Panc1 (cell line): ENCODE measurements at regions not wholly inside any gene's neighbourhood (a gene's known extent, or its start where the extent isn't known, plus 50 kb on each side); places are given as distances from the start of the nearest gene placed in this dataset.

Experiments
- ATAC-seq: fragments of 200-7000 bp; cut with Tn5 transposase; 2 replicates; pipeline ENCODE4 v1.9.1; 2020; ENCODE audit warnings: mild to moderate bottlenecking, moderate library complexity
- BruUV-seq: library from RNA; stranded (reverse); fragments of 400-500 nt; replicated peaks from 2 replicates; lab custom pipeline; 2021; lab: Mats Ljungman, UMichigan
- CTCF ChIA-PET: fragments of 300-600 bp; sonication (Branson Sonifier 250); formaldehyde crosslinking; loops from one replicate; lab custom pipeline; 2022; ENCODE audit warnings: antibody characterized with exemption; lab: Charles Lee
- POLR2A ChIA-PET: fragments of 300-600 bp; sonication (Branson Sonifier 250); formaldehyde crosslinking; loops from one replicate; lab custom pipeline; 2022; ENCODE audit warnings: antibody characterized with exemption; lab: Charles Lee
- DNase-seq: peaks from one replicate; pipeline ENCODE4 v3.0.0-alpha.2; 2010; ENCODE audit warnings: low read depth, low spot score
- H3K27ac ChIP-seq: 2 replicates; pipeline ENCODE4 v1.5.1; 2011; ENCODE audit warnings: mild to moderate bottlenecking, low read length, inconsistent platforms
- H3K27me3 ChIP-seq: fragments of 200-500 bp; sonication (Bioruptor generic); 2 replicates; pipeline ENCODE4 v1.6.0; 2014; ENCODE audit warnings: low read length, inconsistent platforms; ENCODE audit not compliant: control insufficient read depth, insufficient read depth
- H3K36me3 ChIP-seq: fragments of 200-500 bp; sonication (Bioruptor generic); 2 replicates; pipeline ENCODE4 v1.5.1; 2014; ENCODE audit warnings: inconsistent platforms, mild to moderate bottlenecking, low read length, moderate library complexity; ENCODE audit not compliant: control insufficient read depth, insufficient read depth
- H3K4me1 ChIP-seq: 2 replicates; pipeline ENCODE4 v1.5.1; 2011; ENCODE audit warnings: inconsistent platforms, mild to moderate bottlenecking, low read length, moderate library complexity; ENCODE audit not compliant: control insufficient read depth, insufficient read depth
- H3K4me3 ChIP-seq, 2 experiments: 2 replicates each; pipeline ENCODE4 v1.5.1; 2011 to 2012; ENCODE audit warnings: low read depth in 2 of 2, low read length in 2 of 2, mild to moderate bottlenecking in 2 of 2, inconsistent platforms in 1 of 2, moderate library complexity in 1 of 2
- H3K9me3 ChIP-seq: fragments of 200-500 bp; sonication (Bioruptor generic); 2 replicates; pipeline ENCODE4 v1.5.1; 2014; ENCODE audit warnings: low read depth, mild to moderate bottlenecking, inconsistent platforms, low read length, moderate library complexity; ENCODE audit not compliant: control insufficient read depth, insufficient read depth
- POLR2AphosphoS5 ChIP-seq: IDR thresholded peaks from 2 replicates; pipeline ENCODE4 v1.6.1; 2012; ENCODE audit warnings: mild to moderate bottlenecking, low read depth, low read length, moderate library complexity
- SIN3A ChIP-seq: IDR thresholded peaks from 2 replicates; pipeline ENCODE4 v1.6.1; 2012; ENCODE audit warnings: low read depth, mild to moderate bottlenecking, low read length, moderate library complexity, borderline replicate concordance; ENCODE audit not compliant: insufficient read depth
- TCF7L2 ChIP-seq: IDR thresholded peaks from 2 replicates; pipeline ENCODE4 v1.6.1; 2011; ENCODE audit warnings: mild to moderate bottlenecking, low read depth, low read length, inconsistent platforms
- in situ Hi-C: cut with HindIII; loops from 2 replicates; pipeline ENCODE4 v1.10.0; 2016; ENCODE audit warnings: low sequenced_read_pairs, low pct_unique_long_range_greater_than_20kb
- intact Hi-C: fragments of 100-400 bp; cut with micrococcal nuclease; formaldehyde crosslinking; loops from one replicate; pipeline ENCODE4 v1.10.0; 2022; ENCODE audit not compliant: unreplicated experiment
- TF ChIP-seq, protein P1 (sequence below): fragments of 450-650 bp; IDR thresholded peaks from 2 replicates; pipeline ENCODE4 v1.5.1; 2017; ENCODE audit warnings: mild to moderate bottlenecking
- TF ChIP-seq, protein P2 (sequence below), 2 experiments: IDR thresholded peaks; 2 replicates each; pipeline ENCODE4 v1.6.1; 2011 to 2012; ENCODE audit warnings: low read depth in 2 of 2, control low read depth in 1 of 2, low read length in 1 of 2, mild to moderate bottlenecking in 1 of 2, moderate library complexity in 1 of 2; ENCODE audit not compliant: insufficient read depth in 1 of 2

DNA sequence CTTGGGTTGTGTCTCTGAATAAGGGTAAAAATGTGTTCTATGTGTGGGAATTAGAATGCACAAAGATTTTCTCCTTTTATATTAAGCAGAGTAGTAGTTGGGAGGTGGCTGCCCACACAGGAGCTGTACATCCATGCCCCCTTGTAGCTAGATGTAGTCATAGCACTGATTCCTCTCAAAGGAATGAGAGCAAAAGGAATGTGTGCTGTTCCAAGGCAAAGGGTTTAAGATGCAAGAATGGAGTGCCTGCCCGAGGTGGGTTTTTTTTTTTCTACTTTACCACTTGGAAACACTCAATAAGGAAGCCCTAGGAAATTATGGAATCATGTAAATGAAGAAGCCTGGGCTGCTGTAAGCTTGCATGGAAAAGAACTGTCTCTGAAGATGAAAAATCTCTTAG lies 2183.2 kb upstream of the AGA start:
- Histone ChIP-seq H3K27ac (no peak overlapping the region), H3K4me1 (no peaks in the 10 kb centered on the region), H3K27me3 (no peaks in the 10 kb centered on the region), H3K9me3 (no peaks in the 10 kb centered on the region), H3K36me3 (no peaks in the 10 kb centered on the region), H3K4me3 (no peak overlapping the region)
- TF ChIP-seq, protein P1, sequence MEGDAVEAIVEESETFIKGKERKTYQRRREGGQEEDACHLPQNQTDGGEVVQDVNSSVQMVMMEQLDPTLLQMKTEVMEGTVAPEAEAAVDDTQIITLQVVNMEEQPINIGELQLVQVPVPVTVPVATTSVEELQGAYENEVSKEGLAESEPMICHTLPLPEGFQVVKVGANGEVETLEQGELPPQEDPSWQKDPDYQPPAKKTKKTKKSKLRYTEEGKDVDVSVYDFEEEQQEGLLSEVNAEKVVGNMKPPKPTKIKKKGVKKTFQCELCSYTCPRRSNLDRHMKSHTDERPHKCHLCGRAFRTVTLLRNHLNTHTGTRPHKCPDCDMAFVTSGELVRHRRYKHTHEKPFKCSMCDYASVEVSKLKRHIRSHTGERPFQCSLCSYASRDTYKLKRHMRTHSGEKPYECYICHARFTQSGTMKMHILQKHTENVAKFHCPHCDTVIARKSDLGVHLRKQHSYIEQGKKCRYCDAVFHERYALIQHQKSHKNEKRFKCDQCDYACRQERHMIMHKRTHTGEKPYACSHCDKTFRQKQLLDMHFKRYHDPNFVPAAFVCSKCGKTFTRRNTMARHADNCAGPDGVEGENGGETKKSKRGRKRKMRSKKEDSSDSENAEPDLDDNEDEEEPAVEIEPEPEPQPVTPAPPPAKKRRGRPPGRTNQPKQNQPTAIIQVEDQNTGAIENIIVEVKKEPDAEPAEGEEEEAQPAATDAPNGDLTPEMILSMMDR = no peak
- TF ChIP-seq, protein P2, sequence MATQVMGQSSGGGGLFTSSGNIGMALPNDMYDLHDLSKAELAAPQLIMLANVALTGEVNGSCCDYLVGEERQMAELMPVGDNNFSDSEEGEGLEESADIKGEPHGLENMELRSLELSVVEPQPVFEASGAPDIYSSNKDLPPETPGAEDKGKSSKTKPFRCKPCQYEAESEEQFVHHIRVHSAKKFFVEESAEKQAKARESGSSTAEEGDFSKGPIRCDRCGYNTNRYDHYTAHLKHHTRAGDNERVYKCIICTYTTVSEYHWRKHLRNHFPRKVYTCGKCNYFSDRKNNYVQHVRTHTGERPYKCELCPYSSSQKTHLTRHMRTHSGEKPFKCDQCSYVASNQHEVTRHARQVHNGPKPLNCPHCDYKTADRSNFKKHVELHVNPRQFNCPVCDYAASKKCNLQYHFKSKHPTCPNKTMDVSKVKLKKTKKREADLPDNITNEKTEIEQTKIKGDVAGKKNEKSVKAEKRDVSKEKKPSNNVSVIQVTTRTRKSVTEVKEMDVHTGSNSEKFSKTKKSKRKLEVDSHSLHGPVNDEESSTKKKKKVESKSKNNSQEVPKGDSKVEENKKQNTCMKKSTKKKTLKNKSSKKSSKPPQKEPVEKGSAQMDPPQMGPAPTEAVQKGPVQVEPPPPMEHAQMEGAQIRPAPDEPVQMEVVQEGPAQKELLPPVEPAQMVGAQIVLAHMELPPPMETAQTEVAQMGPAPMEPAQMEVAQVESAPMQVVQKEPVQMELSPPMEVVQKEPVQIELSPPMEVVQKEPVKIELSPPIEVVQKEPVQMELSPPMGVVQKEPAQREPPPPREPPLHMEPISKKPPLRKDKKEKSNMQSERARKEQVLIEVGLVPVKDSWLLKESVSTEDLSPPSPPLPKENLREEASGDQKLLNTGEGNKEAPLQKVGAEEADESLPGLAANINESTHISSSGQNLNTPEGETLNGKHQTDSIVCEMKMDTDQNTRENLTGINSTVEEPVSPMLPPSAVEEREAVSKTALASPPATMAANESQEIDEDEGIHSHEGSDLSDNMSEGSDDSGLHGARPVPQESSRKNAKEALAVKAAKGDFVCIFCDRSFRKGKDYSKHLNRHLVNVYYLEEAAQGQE (IDR thresholded peaks at IDR 0.05; ENCODE audit: insufficient read depth in 1 of 2, low read depth in 2 of 2, low read length in 1 of 2) = no peak
- TF ChIP-seq POLR2AphosphoS5 (no peak), SIN3A (no peak), TCF7L2 (no peak)
- DNase-seq = no peak
- CTCF ChIA-PET = no interaction called here
- in situ Hi-C loops (no loop called here), intact Hi-C loops (no loop called here)
- POLR2A ChIA-PET = no interaction called here
- ATAC-seq = no peak
- no TSS peak for BruUV-seq

DNA sequence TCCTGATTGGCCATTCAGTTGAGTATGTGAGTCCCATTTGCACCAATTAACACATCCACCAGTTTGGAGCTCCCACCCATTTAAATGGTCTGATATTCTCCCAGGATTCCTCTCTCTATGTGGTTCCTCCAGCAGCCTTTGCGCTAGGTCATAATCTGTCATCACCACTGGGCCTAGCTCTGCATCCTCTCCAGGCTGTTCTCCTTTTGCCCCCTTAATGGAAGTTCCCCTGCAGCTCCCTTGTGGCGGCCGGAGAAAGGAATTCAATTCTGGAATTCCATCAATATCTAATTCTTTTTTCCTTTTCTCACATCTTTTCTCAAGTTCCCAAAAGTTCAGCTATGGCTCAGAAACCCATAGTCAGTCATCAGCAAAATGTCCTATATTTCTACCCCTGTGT lies 2184.4 kb upstream of the AGA start:
- no peak for DNase-seq
- H3K4me3 ChIP-seq = no peak overlapping the region
- ATAC-seq = no peak
- intact Hi-C loops (no loop called here), in situ Hi-C loops (no loop called here)
- no peaks in the 10 kb centered on the region for H3K9me3 ChIP-seq
- H3K27me3 ChIP-seq = no peaks in the 10 kb centered on the region
- H3K27ac ChIP-seq = no peak overlapping the region
- BruUV-seq = no TSS peak
- ChIA-PET CTCF (no interaction called here), POLR2A (no interaction called here)
- H3K36me3 ChIP-seq = no peaks in the 10 kb centered on the region
- H3K4me1 ChIP-seq = no peaks in the 10 kb centered on the region
- TF ChIP-seq TCF7L2 = no peak
- TF ChIP-seq, protein P1 = peak; percentile 6; the same call in 1 of the 2 replicates
